ENCODE measurements at regions not wholly inside any gene's neighbourhood (a gene's known extent, or its start where the extent isn't known, plus 50 kb on each side); places are given as distances from the start of the nearest gene placed in this dataset.
A peak's percentile ranks its signal among the peaks of the same experiment; 100 is the strongest.

- DNase-seq (ENCODE audit: low read depth, low spot score): no peak
- in situ Hi-C loops (cut with HindIII; ENCODE audit: low pct_unique_long_range_greater_than_20kb, low sequenced_read_pairs): no loop called here
Measured at GRCh38 chr5:126208691-126209090, 214.5 kb upstream of the GRAMD2B start.

DNA sequence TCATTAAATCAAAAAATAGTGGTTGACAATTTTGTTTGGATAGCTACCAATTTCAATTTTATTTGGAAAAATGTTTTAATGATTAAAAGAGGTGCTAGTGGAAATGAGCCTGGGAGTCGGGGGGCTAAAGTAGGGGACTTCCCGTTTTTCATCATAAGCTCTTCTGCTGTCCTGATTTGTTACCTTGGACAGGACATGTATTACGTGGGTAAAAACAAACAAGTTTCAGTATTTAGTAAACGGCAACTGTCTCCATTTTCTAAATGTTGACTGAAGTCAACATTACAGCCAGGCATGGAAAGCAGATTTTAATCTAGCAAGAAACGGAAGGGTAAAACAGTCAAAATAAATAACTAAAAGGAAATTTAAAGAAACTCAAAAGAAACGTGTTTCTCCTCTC, 212.3 kb upstream of the GRAMD2B start:
- no peak for DNase-seq (ENCODE audit: low read depth, low spot score)
- in situ Hi-C loops (cut with HindIII; ENCODE audit: low pct_unique_long_range_greater_than_20kb, low sequenced_read_pairs): no loop called here

DNA sequence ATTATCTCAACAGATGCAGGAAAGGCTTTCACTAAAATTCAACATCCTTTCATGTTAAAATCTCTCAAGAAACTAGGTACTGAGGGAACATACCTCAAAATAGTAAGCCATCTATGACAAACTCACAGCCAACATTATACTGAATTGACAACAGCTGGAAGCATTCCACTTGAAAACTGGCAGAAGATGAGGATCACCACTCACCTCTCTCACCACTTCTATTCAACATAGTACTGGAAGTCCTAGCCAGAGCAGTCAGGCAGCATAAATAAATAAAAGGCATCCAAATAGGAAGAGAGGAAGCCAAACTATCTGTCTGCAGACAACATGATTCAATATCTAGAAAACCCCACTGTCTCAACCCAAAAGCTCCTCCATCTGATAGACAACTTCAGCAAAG, 203.6 kb upstream of the GRAMD2B start:
- no peak for DNase-seq (ENCODE audit: low read depth, low spot score)
- in situ Hi-C loops (cut with HindIII; ENCODE audit: low pct_unique_long_range_greater_than_20kb, low sequenced_read_pairs): no loop called here

- no peak for DNase-seq (ENCODE audit: low read depth, low spot score)
- in situ Hi-C loops (cut with HindIII; ENCODE audit: low pct_unique_long_range_greater_than_20kb, low sequenced_read_pairs): no loop called here
Measured at GRCh38 chr5:126220725-126221124, 202.5 kb upstream of the GRAMD2B start.

DNA sequence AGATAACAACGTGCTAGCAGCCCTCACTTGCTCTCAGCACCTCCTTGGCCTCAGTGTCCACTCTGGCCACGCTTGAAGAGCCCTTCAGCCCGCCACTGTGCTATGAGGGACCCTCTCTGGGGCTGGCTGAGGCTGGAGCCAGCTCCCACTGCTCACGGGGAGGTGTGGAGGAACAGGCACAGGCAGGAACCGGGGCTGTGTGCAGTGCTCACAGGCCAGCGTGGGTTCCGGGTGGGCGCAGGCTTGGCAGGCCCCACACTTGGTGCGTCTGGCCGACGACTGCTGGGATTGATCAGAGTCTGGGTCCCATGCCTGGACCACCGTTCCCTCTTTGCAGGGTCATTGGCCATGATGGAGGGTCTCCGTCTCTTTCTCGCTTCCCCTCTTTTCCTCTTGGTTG, 194.3 kb upstream of the GRAMD2B start:
- in situ Hi-C loops (cut with HindIII; ENCODE audit: low pct_unique_long_range_greater_than_20kb, low sequenced_read_pairs): no loop called here
- no peak for DNase-seq (ENCODE audit: low read depth, low spot score)

DNA sequence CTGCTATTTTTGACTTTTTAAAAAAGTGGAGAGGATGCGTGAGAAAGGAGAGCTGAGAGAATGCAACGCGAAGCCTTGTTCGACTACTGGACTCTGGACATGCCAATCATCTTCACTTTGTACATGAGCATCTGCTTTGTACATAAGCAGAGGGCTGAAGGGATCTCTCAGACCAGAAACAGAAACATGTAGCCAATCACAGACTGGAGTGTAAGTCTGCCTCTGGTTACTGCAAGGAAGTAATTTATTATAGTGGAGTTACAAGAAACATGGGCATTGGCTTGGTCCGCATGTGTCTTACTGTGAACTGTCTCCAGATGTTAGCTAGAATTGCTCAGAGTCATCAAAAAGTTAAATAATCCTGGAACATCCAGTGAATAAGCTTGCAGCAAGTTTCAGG, 190.0 kb upstream of the GRAMD2B start:
- in situ Hi-C loops (cut with HindIII; ENCODE audit: low pct_unique_long_range_greater_than_20kb, low sequenced_read_pairs): loop anchor here (10.0 kb wide), 1 partner anchor 312 kb away; no protein-coding TSS in a partner anchor
- no peak for DNase-seq (ENCODE audit: low read depth, low spot score)

- in situ Hi-C loops (cut with HindIII; ENCODE audit: low pct_unique_long_range_greater_than_20kb, low sequenced_read_pairs): loop anchor here (10.0 kb wide), 1 partner anchor 310 kb away; no protein-coding TSS in a partner anchor
- peak; percentile 68 for DNase-seq (ENCODE audit: low read depth, low spot score)
Measured at GRCh38 chr5:126234563-126235195, 188.5 kb upstream of the GRAMD2B start.

GRCh38 chr5:126235628-126236027, 187.6 kb upstream of the GRAMD2B start:
- in situ Hi-C loops (cut with HindIII; ENCODE audit: low pct_unique_long_range_greater_than_20kb, low sequenced_read_pairs): loop anchor here (10.0 kb wide), 1 partner anchor 309 kb away; no protein-coding TSS in a partner anchor
- DNase-seq (ENCODE audit: low read depth, low spot score): no peak

DNA sequence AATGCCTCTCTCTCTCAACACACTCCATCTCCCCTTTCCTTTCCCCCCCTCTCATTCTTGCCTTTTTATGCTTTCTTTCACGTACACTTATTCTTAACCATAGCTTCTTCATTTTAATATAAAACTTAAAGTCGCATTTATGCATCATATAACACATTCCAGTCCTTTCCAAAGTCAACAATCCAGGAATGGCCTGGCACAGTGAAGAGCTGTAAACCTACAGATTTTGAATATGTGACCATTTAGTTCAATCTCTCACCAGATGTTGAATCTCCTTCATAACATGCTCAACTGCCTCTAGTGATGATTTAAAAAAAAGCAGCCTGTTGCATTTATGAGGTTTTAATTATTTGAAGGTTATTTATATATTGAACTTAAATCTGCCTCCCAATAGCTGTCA, 186.2 kb upstream of the GRAMD2B start:
- DNase-seq (ENCODE audit: low read depth, low spot score): no peak
- in situ Hi-C loops (cut with HindIII; ENCODE audit: low pct_unique_long_range_greater_than_20kb, low sequenced_read_pairs): loop anchor here (10.0 kb wide), 1 partner anchor 308 kb away; no protein-coding TSS in a partner anchor

GRCh38 chr5:126248611-126249010, 174.6 kb upstream of the GRAMD2B start:
- DNase-seq (ENCODE audit: low read depth, low spot score): no peak
- in situ Hi-C loops (cut with HindIII; ENCODE audit: low pct_unique_long_range_greater_than_20kb, low sequenced_read_pairs): no loop called here

DNA sequence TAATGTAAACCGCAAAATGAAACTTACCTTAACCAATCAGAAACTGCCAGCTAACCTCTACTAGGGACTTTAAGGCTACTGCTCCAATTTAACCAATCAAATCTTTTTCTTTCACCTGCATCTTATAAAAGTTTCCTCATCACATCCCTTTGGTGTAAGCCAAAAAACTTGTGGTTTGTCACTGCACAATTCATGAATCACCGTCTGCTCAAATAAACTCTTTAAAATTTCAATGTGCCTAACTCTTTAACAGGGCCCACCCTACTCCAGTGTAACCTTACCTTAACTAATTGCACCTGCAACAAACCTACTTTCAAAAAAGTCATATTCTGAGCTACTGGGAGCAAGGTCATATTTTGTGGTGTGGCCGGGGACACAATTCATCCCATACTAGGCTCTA, 172.2 kb upstream of the GRAMD2B start:
- in situ Hi-C loops (cut with HindIII; ENCODE audit: low pct_unique_long_range_greater_than_20kb, low sequenced_read_pairs): no loop called here
- no peak for DNase-seq (ENCODE audit: low read depth, low spot score)

GRCh38 chr5:126253406-126253805, 169.8 kb upstream of the GRAMD2B start:
- in situ Hi-C loops (cut with HindIII; ENCODE audit: low pct_unique_long_range_greater_than_20kb, low sequenced_read_pairs): no loop called here
- DNase-seq (ENCODE audit: low read depth, low spot score): no peak

GRCh38 chr5:126263591-126264184, 159.5 kb upstream of the GRAMD2B start:
- in situ Hi-C loops (cut with HindIII; ENCODE audit: low pct_unique_long_range_greater_than_20kb, low sequenced_read_pairs): no loop called here

DNA sequence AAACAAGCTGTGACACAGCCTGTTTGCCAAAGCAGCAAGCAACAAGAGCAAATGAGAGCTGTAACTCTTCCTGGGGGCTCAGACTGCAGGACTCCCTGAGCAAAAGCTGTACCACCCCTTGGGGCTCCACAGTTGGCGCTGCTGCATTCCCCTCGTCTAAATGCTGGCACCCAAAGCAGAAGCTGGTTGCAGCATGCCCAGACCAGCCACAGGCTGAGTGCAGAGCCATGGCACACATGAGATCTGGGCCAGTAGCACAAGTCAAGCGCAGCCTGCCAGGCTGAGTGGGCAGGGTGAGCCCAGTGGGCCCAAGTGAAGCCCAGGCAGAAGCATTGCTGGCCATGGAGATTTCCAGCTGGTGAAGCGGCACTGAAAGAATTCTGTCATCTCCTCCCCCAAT, 157.3 kb upstream of the GRAMD2B start:
- DNase-seq (ENCODE audit: low read depth, low spot score): no peak
- in situ Hi-C loops (cut with HindIII; ENCODE audit: low pct_unique_long_range_greater_than_20kb, low sequenced_read_pairs): no loop called here

More at GRCh38 chr5:126263591-126264184, 159.5 kb upstream of the GRAMD2B start:
- DNase-seq (ENCODE audit: low read depth, low spot score): no peak

DNA sequence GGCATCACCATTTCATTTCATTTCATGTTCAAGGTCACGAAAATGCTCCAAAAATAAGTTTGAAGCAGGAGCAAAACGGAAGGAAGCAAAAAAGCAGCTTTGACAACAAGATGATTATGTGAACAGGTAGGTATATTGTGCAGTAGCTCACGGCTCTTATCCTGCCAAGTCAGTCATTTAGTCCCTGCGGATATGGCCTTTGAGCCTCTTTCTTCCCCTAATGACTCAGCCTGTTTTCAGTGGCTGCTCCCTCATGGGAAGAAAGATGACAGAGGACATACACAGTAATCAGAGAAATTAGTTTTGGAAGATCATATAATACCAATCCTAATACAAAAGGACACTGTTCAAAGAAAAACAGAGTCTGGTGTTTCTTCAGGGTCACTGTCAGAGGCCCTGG, 155.8 kb upstream of the GRAMD2B start:
- in situ Hi-C loops (cut with HindIII; ENCODE audit: low pct_unique_long_range_greater_than_20kb, low sequenced_read_pairs): no loop called here

DNA sequence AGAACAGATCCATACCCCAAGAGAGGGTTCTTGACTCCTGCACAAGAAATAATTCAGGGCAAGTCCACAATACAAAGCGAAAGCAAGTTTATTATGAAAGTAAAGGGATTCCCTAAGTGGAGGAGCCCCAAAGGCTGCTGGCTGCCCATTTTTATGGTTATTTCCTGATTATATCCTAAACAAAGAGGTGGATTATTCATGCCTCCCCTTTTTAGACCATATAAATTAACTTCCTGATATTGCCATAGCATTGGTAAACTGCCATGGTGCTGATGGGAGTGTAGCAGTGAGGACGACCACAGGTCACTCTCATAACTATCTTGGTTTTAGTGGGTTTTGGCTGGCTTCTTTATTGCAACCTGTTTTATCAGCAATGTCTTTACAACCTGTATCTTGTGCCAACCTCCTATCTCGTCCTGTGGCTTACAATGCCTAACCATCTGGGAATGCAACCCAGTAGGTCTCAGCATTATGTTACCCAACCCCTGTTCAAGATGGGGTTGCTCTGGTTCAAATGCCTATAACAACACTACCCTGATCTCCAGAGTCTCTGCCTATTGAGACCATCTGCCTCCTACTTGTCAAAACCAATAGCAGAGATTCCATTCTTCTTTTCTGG, 154.4 kb upstream of the GRAMD2B start:
- DNase-seq (ENCODE audit: low read depth, low spot score): no peak
- in situ Hi-C loops (cut with HindIII; ENCODE audit: low pct_unique_long_range_greater_than_20kb, low sequenced_read_pairs): no loop called here

More for the DNA sequence above, 155.8 kb upstream of the GRAMD2B start:
- DNase-seq (ENCODE audit: low read depth, low spot score): no peak

DNA sequence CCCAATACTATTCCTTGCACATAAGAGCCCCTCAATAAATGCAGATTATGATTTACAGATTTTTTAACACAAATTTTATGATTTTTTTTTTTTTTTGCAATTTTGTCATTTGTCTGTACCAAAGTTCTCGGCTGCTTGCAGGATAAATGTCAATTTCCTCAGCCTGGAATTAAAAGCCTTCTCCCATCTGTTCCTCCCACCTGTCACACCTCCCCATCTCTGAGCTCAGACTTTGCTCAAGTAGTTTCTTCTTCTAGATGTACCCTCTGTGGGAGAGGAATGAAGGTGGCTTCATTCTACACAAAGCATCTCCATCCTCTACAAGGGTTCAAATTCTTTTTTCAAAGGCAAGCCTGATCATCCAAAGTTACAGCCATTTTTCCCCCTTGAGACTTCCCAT, 153.7 kb upstream of the GRAMD2B start:
- DNase-seq (ENCODE audit: low read depth, low spot score): no peak
- in situ Hi-C loops (cut with HindIII; ENCODE audit: low pct_unique_long_range_greater_than_20kb, low sequenced_read_pairs): no loop called here

DNA sequence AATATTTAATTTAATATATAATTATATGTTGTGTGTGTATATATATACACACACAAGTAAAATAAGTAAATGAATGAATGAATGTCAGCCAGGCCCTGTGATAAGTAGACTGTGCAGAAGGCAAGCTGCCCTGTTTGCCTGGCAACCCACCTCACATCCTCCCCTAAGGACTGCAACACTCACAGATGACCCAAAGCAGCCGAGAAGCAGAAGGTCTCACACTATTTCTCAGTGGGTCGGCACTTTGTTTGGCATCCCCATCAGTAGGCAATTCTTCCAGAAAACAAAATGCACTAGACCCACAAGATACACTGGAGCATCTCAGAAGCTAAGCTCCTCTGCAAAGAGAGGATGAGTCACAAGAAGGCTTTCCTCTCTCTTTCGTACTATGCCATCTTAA, 152.1 kb upstream of the GRAMD2B start:
- in situ Hi-C loops (cut with HindIII; ENCODE audit: low pct_unique_long_range_greater_than_20kb, low sequenced_read_pairs): no loop called here
- DNase-seq (ENCODE audit: low read depth, low spot score): no peak
